IgD-negative memory B cell (primary cell): ENCODE measurements at regions not wholly inside any gene's neighbourhood (a gene's known extent, or its start where the extent isn't known, plus 50 kb on each side); places are given as distances from the start of the nearest gene placed in this dataset.

Source experiments
- H3K27ac Mint-ChIP-seq, 3 donors: one replicate each; pipeline ENCODE4 v1.8.0; 2020 to 2022; ENCODE audit warnings: mild to moderate bottlenecking in 3 of 3, mixed read lengths in 3 of 3, moderate library complexity in 1 of 3
- H3K27me3 Mint-ChIP-seq: one replicate; pipeline ENCODE4 v1.8.0; 2021; ENCODE audit warnings: mixed read lengths
- H3K36me3 Mint-ChIP-seq: one replicate; pipeline ENCODE4 v1.8.0; 2020; ENCODE audit warnings: mild to moderate bottlenecking, mixed read lengths
- H3K4me1 Mint-ChIP-seq, 3 donors: one replicate each; pipeline ENCODE4 v1.8.0; 2020 to 2022; ENCODE audit warnings: mixed read lengths in 3 of 3, mild to moderate bottlenecking in 1 of 3
- H3K4me3 Mint-ChIP-seq, 4 donors: one replicate each; pipeline ENCODE4 v1.8.0; 2020 to 2022; ENCODE audit warnings: mild to moderate bottlenecking in 4 of 4, mixed read lengths in 4 of 4, moderate library complexity in 3 of 4
- H3K9me3 Mint-ChIP-seq, 3 donors: one replicate each; pipeline ENCODE4 v1.8.0; 2020 to 2021; ENCODE audit warnings: mixed read lengths in 3 of 3, mild to moderate bottlenecking in 1 of 3

- no peaks in the 10 kb centered on the region for H3K4me1 Mint-ChIP-seq
- H3K4me3 Mint-ChIP-seq: no peak overlapping the region
- H3K27me3 Mint-ChIP-seq: peaks cover 13% of the 10 kb centered on the region
- no peak overlapping the region for H3K27ac Mint-ChIP-seq
- H3K9me3 Mint-ChIP-seq: peaks cover under 1 to 7% (median 7%) of the 10 kb centered on the region in 3 donors
- H3K36me3 Mint-ChIP-seq: no peaks in the 10 kb centered on the region
Measured at GRCh38 chr17:5797447-5798050, 213.2 kb upstream of the NLRP1 start.

GRCh38 chr17:5798094-5798493, 213.8 kb upstream of the NLRP1 start:
- Mint-ChIP-seq H3K4me1 (no peaks in the 10 kb centered on the region), H3K36me3 (no peaks in the 10 kb centered on the region), H3K27ac (no peak overlapping the region), H3K9me3 (peaks cover 2 to 6% (median 2%) of the 10 kb centered on the region in 3 donors), H3K4me3 (no peak overlapping the region), H3K27me3 (peaks cover 14% of the 10 kb centered on the region)

- H3K4me3 Mint-ChIP-seq: no peak overlapping the region
- H3K27ac Mint-ChIP-seq: no peak overlapping the region
- no peaks in the 10 kb centered on the region for H3K4me1 Mint-ChIP-seq
- H3K9me3 Mint-ChIP-seq: peaks cover 4 to 11% (median 7%) of the 10 kb centered on the region in 3 donors
- H3K27me3 Mint-ChIP-seq: peaks cover 15% of the 10 kb centered on the region
- H3K36me3 Mint-ChIP-seq: peaks cover 3% of the 10 kb centered on the region
Measured at GRCh38 chr17:5800131-5800530, 215.8 kb upstream of the NLRP1 start.

- no peak overlapping the region for H3K4me3 Mint-ChIP-seq
- no peaks in the 10 kb centered on the region for H3K4me1 Mint-ChIP-seq
- H3K27ac Mint-ChIP-seq: no peak overlapping the region
- H3K27me3 Mint-ChIP-seq: peaks cover 17% of the 10 kb centered on the region
- H3K36me3 Mint-ChIP-seq: peaks cover 3% of the 10 kb centered on the region
- peaks cover 4 to 11% (median 7%) of the 10 kb centered on the region in 3 donors for H3K9me3 Mint-ChIP-seq
Measured at GRCh38 chr17:5800646-5801045, 216.3 kb upstream of the NLRP1 start.

GRCh38 chr17:5804251-5804650, 219.9 kb upstream of the NLRP1 start:
- peaks cover 17% of the 10 kb centered on the region for H3K27me3 Mint-ChIP-seq
- H3K36me3 Mint-ChIP-seq: peaks cover 3% of the 10 kb centered on the region
- no peaks in the 10 kb centered on the region for H3K4me1 Mint-ChIP-seq
- H3K9me3 Mint-ChIP-seq: peaks cover 4 to 14% (median 7%) of the 10 kb centered on the region in 3 donors
- H3K27ac Mint-ChIP-seq: no peak overlapping the region
- no peak overlapping the region for H3K4me3 Mint-ChIP-seq

- H3K4me1 Mint-ChIP-seq: peaks cover 0 to 1% (median 0%) of the 10 kb centered on the region in 3 donors
- peaks cover 9% of the 10 kb centered on the region for H3K27me3 Mint-ChIP-seq
- no peak overlapping the region for H3K27ac Mint-ChIP-seq
- no peaks in the 10 kb centered on the region for H3K36me3 Mint-ChIP-seq
- H3K9me3 Mint-ChIP-seq: peaks cover 5 to 22% (median 18%) of the 10 kb centered on the region in 3 donors
- no peak overlapping the region for H3K4me3 Mint-ChIP-seq
Measured at GRCh38 chr17:5809056-5809455, 224.7 kb upstream of the NLRP1 start.

- Mint-ChIP-seq H3K36me3 (no peaks in the 10 kb centered on the region), H3K9me3 (peaks cover 5 to 22% (median 18%) of the 10 kb centered on the region in 3 donors), H3K4me3 (no peak overlapping the region), H3K27ac (no peak overlapping the region), H3K27me3 (peaks cover 9% of the 10 kb centered on the region), H3K4me1 (peaks cover 0 to 1% (median 0%) of the 10 kb centered on the region in 3 donors)
Measured at GRCh38 chr17:5809580-5810188, 225.4 kb upstream of the NLRP1 start.

GRCh38 chr17:5812590-5812989, 228.3 kb upstream of the NLRP1 start:
- H3K9me3 Mint-ChIP-seq: peaks cover 5 to 22% (median 17%) of the 10 kb centered on the region in 3 donors
- no peak overlapping the region for H3K27ac Mint-ChIP-seq
- peak overlapping the region in 1 of 4 donors; percentile 1 for H3K4me3 Mint-ChIP-seq
- peaks cover 0 to 1% (median 0%) of the 10 kb centered on the region in 3 donors for H3K4me1 Mint-ChIP-seq
- H3K27me3 Mint-ChIP-seq: peaks cover 8% of the 10 kb centered on the region
- no peaks in the 10 kb centered on the region for H3K36me3 Mint-ChIP-seq

- Mint-ChIP-seq H3K27ac (no peak overlapping the region), H3K27me3 (peaks cover 11% of the 10 kb centered on the region), H3K9me3 (peaks cover 5 to 22% (median 14%) of the 10 kb centered on the region in 3 donors), H3K4me3 (no peak overlapping the region), H3K4me1 (peaks cover 0 to 1% (median 0%) of the 10 kb centered on the region in 3 donors), H3K36me3 (no peaks in the 10 kb centered on the region)
Measured at GRCh38 chr17:5813357-5813756, 229.0 kb upstream of the NLRP1 start.

GRCh38 chr17:5815396-5815795, 231.1 kb upstream of the NLRP1 start:
- Mint-ChIP-seq H3K36me3 (no peaks in the 10 kb centered on the region), H3K27me3 (peaks cover 9% of the 10 kb centered on the region), H3K9me3 (peaks cover under 1 to 18% (median 15%) of the 10 kb centered on the region in 3 donors), H3K27ac (no peak overlapping the region), H3K4me3 (no peak overlapping the region), H3K4me1 (peaks cover 0 to 1% (median 0%) of the 10 kb centered on the region in 3 donors)

GRCh38 chr17:5816491-5817070, 232.3 kb upstream of the NLRP1 start:
- H3K27me3 Mint-ChIP-seq: peaks cover 11% of the 10 kb centered on the region
- H3K4me1 Mint-ChIP-seq: no peaks in the 10 kb centered on the region
- H3K4me3 Mint-ChIP-seq: no peak overlapping the region
- H3K9me3 Mint-ChIP-seq: peaks cover 0 to 7% (median 7%) of the 10 kb centered on the region in 3 donors
- H3K36me3 Mint-ChIP-seq: no peaks in the 10 kb centered on the region
- H3K27ac Mint-ChIP-seq: no peak overlapping the region

GRCh38 chr17:5817475-5818395, 233.4 kb upstream of the NLRP1 start:
- Mint-ChIP-seq H3K36me3 (no peaks in the 10 kb centered on the region), H3K27ac (no peak overlapping the region), H3K9me3 (peaks cover 0 to 6% (median 3%) of the 10 kb centered on the region in 3 donors), H3K4me1 (no peaks in the 10 kb centered on the region), H3K4me3 (no peak overlapping the region), H3K27me3 (peaks cover 13% of the 10 kb centered on the region)

- H3K4me3 Mint-ChIP-seq: no peak overlapping the region
- peaks cover 13% of the 10 kb centered on the region for H3K27me3 Mint-ChIP-seq
- peaks cover 0 to 5% (median 3%) of the 10 kb centered on the region in 3 donors for H3K9me3 Mint-ChIP-seq
- no peaks in the 10 kb centered on the region for H3K36me3 Mint-ChIP-seq
- no peaks in the 10 kb centered on the region for H3K4me1 Mint-ChIP-seq
- H3K27ac Mint-ChIP-seq: no peak overlapping the region
Measured at GRCh38 chr17:5819396-5819795, 235.1 kb upstream of the NLRP1 start.

- no peak overlapping the region for H3K4me3 Mint-ChIP-seq
- peaks cover 0 to 6% (median 3%) of the 10 kb centered on the region in 3 donors for H3K9me3 Mint-ChIP-seq
- H3K27ac Mint-ChIP-seq: no peak overlapping the region
- no peaks in the 10 kb centered on the region for H3K4me1 Mint-ChIP-seq
- H3K27me3 Mint-ChIP-seq: peaks cover 16% of the 10 kb centered on the region
- H3K36me3 Mint-ChIP-seq: no peaks in the 10 kb centered on the region
Measured at GRCh38 chr17:5819921-5820685, 235.8 kb upstream of the NLRP1 start.
